Lower lobe of right lung (tissue), 2 donors: ENCODE measurements at regions not wholly inside any gene's neighbourhood (a gene's known extent, or its start where the extent isn't known, plus 50 kb on each side); places are given as distances from the start of the nearest gene placed in this dataset.

ENCODE experiments used
- ATAC-seq, 2 donors: fragments of 200-7000 bp; cut with Tn5 transposase; one replicate each; pipeline ENCODE4 v1.9.1; 2020 to 2022; ENCODE audit warnings: mild to moderate bottlenecking in 2 of 2, moderate library complexity in 2 of 2
- DNase-seq: peaks from one replicate; pipeline ENCODE4 v3.0.0-alpha.2; 2020
- H3K27ac ChIP-seq: fragments of 200-600 bp; one replicate; pipeline ENCODE4 v1.8.0; 2022
- H3K27me3 ChIP-seq: fragments of 200-600 bp; one replicate; pipeline ENCODE4 v1.8.0; 2022; ENCODE audit warnings: low read depth
- H3K36me3 ChIP-seq: fragments of 200-600 bp; one replicate; pipeline ENCODE4 v1.8.0; 2022; ENCODE audit warnings: mild to moderate bottlenecking
- H3K4me1 ChIP-seq: fragments of 200-600 bp; one replicate; pipeline ENCODE4 v1.8.0; 2022
- H3K4me3 ChIP-seq: fragments of 200-600 bp; one replicate; pipeline ENCODE4 v1.8.0; 2022; ENCODE audit warnings: mild to moderate bottlenecking
- H3K9me3 ChIP-seq: fragments of 200-600 bp; one replicate; pipeline ENCODE4 v1.8.0; 2022
- CTCF ChIP-seq: fragments of 200-600 bp; IDR thresholded peaks from one replicate; pipeline ENCODE4 v1.8.0; 2022; ENCODE audit warnings: antibody characterized with exemption, mild to moderate bottlenecking
- intact Hi-C: fragments of 100-400 bp; cut with DNase I; formaldehyde crosslinking; loops from one replicate; pipeline ENCODE4 v1.11.0; 2022
- donor health status: DM: no; HTN: yes; CAD: no; lungs with severe emphysema.

- no peaks in the 10 kb centered on the region for H3K27me3 ChIP-seq
- H3K27ac ChIP-seq: no peak overlapping the region
- H3K36me3 ChIP-seq: no peaks in the 10 kb centered on the region
- no peak overlapping the region for H3K4me3 ChIP-seq
- DNase-seq (no peak), ATAC-seq (no peak)
- no peak for TF ChIP-seq CTCF
- intact Hi-C loops: no loop called here
- no peaks in the 10 kb centered on the region for H3K4me1 ChIP-seq
- peaks cover 5% of the 10 kb centered on the region for H3K9me3 ChIP-seq
Measured at GRCh38 chr3:105077060-105077822, 289.5 kb upstream of the ALCAM start.

- no peaks in the 10 kb centered on the region for H3K4me1 ChIP-seq
- TF ChIP-seq CTCF: no peak
- ATAC-seq (no peak), DNase-seq (no peak)
- H3K27ac ChIP-seq: no peak overlapping the region
- no peaks in the 10 kb centered on the region for H3K27me3 ChIP-seq
- intact Hi-C loops: no loop called here
- no peak overlapping the region for H3K4me3 ChIP-seq
- H3K36me3 ChIP-seq: no peaks in the 10 kb centered on the region
- H3K9me3 ChIP-seq: no peaks in the 10 kb centered on the region
Measured at GRCh38 chr3:105083945-105084344, 282.8 kb upstream of the ALCAM start.

GRCh38 chr3:105085506-105085905, 281.2 kb upstream of the ALCAM start:
- DNase-seq (no peak), ATAC-seq (no peak)
- H3K36me3 ChIP-seq: no peaks in the 10 kb centered on the region
- H3K4me3 ChIP-seq: no peak overlapping the region
- no peak overlapping the region for H3K27ac ChIP-seq
- no peaks in the 10 kb centered on the region for H3K27me3 ChIP-seq
- H3K9me3 ChIP-seq: no peaks in the 10 kb centered on the region
- intact Hi-C loops: no loop called here
- no peak for TF ChIP-seq CTCF
- H3K4me1 ChIP-seq: no peaks in the 10 kb centered on the region

- Histone ChIP-seq H3K27me3 (no peaks in the 10 kb centered on the region), H3K4me1 (no peaks in the 10 kb centered on the region), H3K36me3 (no peaks in the 10 kb centered on the region), H3K4me3 (no peak overlapping the region), H3K9me3 (no peaks in the 10 kb centered on the region), H3K27ac (no peak overlapping the region)
- no peak for TF ChIP-seq CTCF
- DNase-seq: no peak
- intact Hi-C loops: no loop called here
- no peak for ATAC-seq
Measured at GRCh38 chr3:105093371-105094252, 273.1 kb upstream of the ALCAM start.

- Histone ChIP-seq H3K4me3 (no peak overlapping the region), H3K36me3 (no peaks in the 10 kb centered on the region), H3K9me3 (no peaks in the 10 kb centered on the region), H3K4me1 (no peaks in the 10 kb centered on the region), H3K27me3 (no peaks in the 10 kb centered on the region), H3K27ac (no peak overlapping the region)
- TF ChIP-seq CTCF: no peak
- intact Hi-C loops: no loop called here
- ATAC-seq (no peak), DNase-seq (no peak)
Measured at GRCh38 chr3:105094588-105094987, 272.1 kb upstream of the ALCAM start.
